Hepatocyte (in vitro differentiated cells): ENCODE measurements at regions not wholly inside any gene's neighbourhood (a gene's known extent, or its start where the extent isn't known, plus 50 kb on each side); places are given as distances from the start of the nearest gene placed in this dataset.

Experiments used
- DNase-seq: peaks from one replicate; pipeline ENCODE4 v3.0.0-alpha.2; 2016; ENCODE audit warnings: low spot score
- H2AFZ ChIP-seq: fragments of 200-600 bp; sonication (generic); 2 replicates; pipeline ENCODE4 v1.6.0; 2016; ENCODE audit warnings: antibody characterized with exemption, mild to moderate bottlenecking
- H3K27ac ChIP-seq: fragments of 200-600 bp; sonication (generic); 2 replicates; pipeline ENCODE4 v1.5.1; 2016; ENCODE audit warnings: mild to moderate bottlenecking
- H3K27me3 ChIP-seq: fragments of 200-600 bp; sonication (generic); 2 replicates; pipeline ENCODE4 v1.6.1; 2016
- H3K36me3 ChIP-seq: fragments of 200-600 bp; sonication (generic); replicated peaks from 2 replicates; pipeline ENCODE4 v1.5.1; 2016; ENCODE audit warnings: low read depth; ENCODE audit not compliant: insufficient read depth
- H3K4me1 ChIP-seq: fragments of 200-600 bp; sonication (generic); 2 replicates; pipeline ENCODE4 v1.5.1; 2016; ENCODE audit warnings: mild to moderate bottlenecking, moderate library complexity; ENCODE audit not compliant: insufficient read depth
- H3K4me2 ChIP-seq: fragments of 200-600 bp; sonication (generic); 2 replicates; pipeline ENCODE4 v1.6.0; 2016
- H3K4me3 ChIP-seq: fragments of 200-600 bp; sonication (generic); 2 replicates; pipeline ENCODE4 v1.5.1; 2016; ENCODE audit warnings: mild to moderate bottlenecking
- H3K79me2 ChIP-seq: fragments of 200-600 bp; sonication (generic); 2 replicates; pipeline ENCODE4 v1.6.0; 2017; ENCODE audit warnings: mild to moderate bottlenecking
- H3K9me2 ChIP-seq: fragments of 200-600 bp; sonication (generic); replicated peaks from 2 replicates; pipeline ENCODE4 v1.6.0; 2017; ENCODE audit warnings: mild to moderate bottlenecking; ENCODE audit not compliant: insufficient read depth
- H3K9me3 ChIP-seq: fragments of 200-600 bp; sonication (generic); 2 replicates; pipeline ENCODE4 v1.5.1; 2016; ENCODE audit warnings: low read depth, mild to moderate bottlenecking
- H4K20me1 ChIP-seq: fragments of 200-600 bp; sonication (generic); 2 replicates; pipeline ENCODE4 v1.6.0; 2016; ENCODE audit warnings: mild to moderate bottlenecking; ENCODE audit not compliant: insufficient read depth, poor library complexity, severe bottlenecking
- EZH2 ChIP-seq: fragments of 200-600 bp; sonication (generic); IDR thresholded peaks from 2 replicates; pipeline ENCODE4 v1.6.1; 2016; ENCODE audit warnings: antibody characterized with exemption, mild to moderate bottlenecking, borderline replicate concordance
- EZH2phosphoT487 ChIP-seq: fragments of 200-600 bp; sonication (generic); IDR thresholded peaks from one replicate; pipeline ENCODE4 v1.6.1; 2018; ENCODE audit warnings: antibody characterized with exemption, mild to moderate bottlenecking, low read depth, moderate library complexity; ENCODE audit not compliant: unreplicated experiment, severe bottlenecking
- WGBS: methylation state at CpG from one replicate; pipeline ENCODE4 v1.1.6; 2016; ENCODE audit warnings: low lambda C conversion rate; ENCODE audit errors: missing lambda C conversion rate; 5-methylcytosine and 5-hydroxymethylcytosine counted together
- TF ChIP-seq, protein P1 (sequence below): fragments of 200-600 bp; sonication (generic); IDR thresholded peaks from 2 replicates; pipeline ENCODE4 v1.5.1; 2016; ENCODE audit warnings: antibody characterized with exemption, mild to moderate bottlenecking; ENCODE audit not compliant: poor library complexity

GRCh38 chr6:110532431-110532830 lies 56.0 kb upstream of the SLC22A16 start:
- Histone ChIP-seq H3K79me2 (no peaks in the 10 kb centered on the region), H3K9me3 (no peaks in the 10 kb centered on the region), H3K27me3 (no peaks in the 10 kb centered on the region), H3K27ac (peak overlapping the region; percentile 66), H3K36me3 (no peaks in the 10 kb centered on the region), H4K20me1 (no peaks in the 10 kb centered on the region), H3K4me1 (peaks cover 24% of the 10 kb centered on the region), H3K4me2 (no peak overlapping the region), H2AFZ (no peak overlapping the region), H3K9me2 (no peaks in the 10 kb centered on the region), H3K4me3 (no peak overlapping the region)
- no peak for DNase-seq
- no peak for TF ChIP-seq EZH2phosphoT487
- TF ChIP-seq, protein P1, sequence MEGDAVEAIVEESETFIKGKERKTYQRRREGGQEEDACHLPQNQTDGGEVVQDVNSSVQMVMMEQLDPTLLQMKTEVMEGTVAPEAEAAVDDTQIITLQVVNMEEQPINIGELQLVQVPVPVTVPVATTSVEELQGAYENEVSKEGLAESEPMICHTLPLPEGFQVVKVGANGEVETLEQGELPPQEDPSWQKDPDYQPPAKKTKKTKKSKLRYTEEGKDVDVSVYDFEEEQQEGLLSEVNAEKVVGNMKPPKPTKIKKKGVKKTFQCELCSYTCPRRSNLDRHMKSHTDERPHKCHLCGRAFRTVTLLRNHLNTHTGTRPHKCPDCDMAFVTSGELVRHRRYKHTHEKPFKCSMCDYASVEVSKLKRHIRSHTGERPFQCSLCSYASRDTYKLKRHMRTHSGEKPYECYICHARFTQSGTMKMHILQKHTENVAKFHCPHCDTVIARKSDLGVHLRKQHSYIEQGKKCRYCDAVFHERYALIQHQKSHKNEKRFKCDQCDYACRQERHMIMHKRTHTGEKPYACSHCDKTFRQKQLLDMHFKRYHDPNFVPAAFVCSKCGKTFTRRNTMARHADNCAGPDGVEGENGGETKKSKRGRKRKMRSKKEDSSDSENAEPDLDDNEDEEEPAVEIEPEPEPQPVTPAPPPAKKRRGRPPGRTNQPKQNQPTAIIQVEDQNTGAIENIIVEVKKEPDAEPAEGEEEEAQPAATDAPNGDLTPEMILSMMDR, result no peak
- TF ChIP-seq EZH2, result no peak
- WGBS, result 32% methylated on average over 1 of the region's 1 CpG

GRCh38 chr6:110530671-110531070 lies 54.3 kb upstream of the SLC22A16 start:
- TF ChIP-seq EZH2 (no peak), EZH2phosphoT487 (no peak)
- TF ChIP-seq, protein P1, result no peak
- H3K36me3 ChIP-seq, result no peaks in the 10 kb centered on the region
- no peaks in the 10 kb centered on the region for H4K20me1 ChIP-seq
- no peak overlapping the region for H3K27ac ChIP-seq
- no peaks in the 10 kb centered on the region for H3K9me2 ChIP-seq
- H3K4me2 ChIP-seq, result no peak overlapping the region
- no peak overlapping the region for H2AFZ ChIP-seq
- DNase-seq, result no peak
- H3K9me3 ChIP-seq, result no peaks in the 10 kb centered on the region
- H3K79me2 ChIP-seq, result no peaks in the 10 kb centered on the region
- 79% methylated on average over 2 of the region's 2 CpGs for WGBS
- H3K27me3 ChIP-seq, result no peaks in the 10 kb centered on the region
- peaks cover 15% of the 10 kb centered on the region for H3K4me1 ChIP-seq
- no peak overlapping the region for H3K4me3 ChIP-seq

DNA sequence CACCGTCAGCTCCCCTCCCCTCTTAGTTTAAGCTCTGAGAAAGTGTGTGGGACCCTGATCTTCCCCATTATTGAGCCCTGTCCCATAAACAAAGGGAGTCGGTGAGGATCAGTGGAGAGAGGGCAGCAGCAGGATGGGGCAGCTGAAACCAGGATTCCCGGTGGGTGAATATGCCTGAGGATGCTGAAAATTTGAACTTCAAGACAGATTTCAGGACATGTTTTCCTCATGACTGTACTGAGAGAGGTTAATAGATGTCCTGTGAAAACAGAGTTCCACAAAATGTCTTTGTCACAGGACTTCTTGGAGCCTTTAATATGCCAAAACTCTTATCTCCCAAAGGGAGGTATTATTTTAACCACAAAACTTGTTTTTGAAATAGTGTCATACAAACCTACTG lies 53.5 kb upstream of the SLC22A16 start:
- no peaks in the 10 kb centered on the region for H3K79me2 ChIP-seq
- no peaks in the 10 kb centered on the region for H4K20me1 ChIP-seq
- H3K9me3 ChIP-seq, result no peaks in the 10 kb centered on the region
- 87% methylated on average over 3 of the region's 3 CpGs for WGBS
- no peak overlapping the region for H3K4me2 ChIP-seq
- TF ChIP-seq EZH2phosphoT487, result no peak
- TF ChIP-seq EZH2, result no peak
- TF ChIP-seq, protein P1, result no peak
- no peaks in the 10 kb centered on the region for H3K9me2 ChIP-seq
- DNase-seq, result no peak
- H2AFZ ChIP-seq, result no peak overlapping the region
- H3K4me1 ChIP-seq, result peaks cover 15% of the 10 kb centered on the region
- H3K36me3 ChIP-seq, result no peaks in the 10 kb centered on the region
- H3K4me3 ChIP-seq, result no peak overlapping the region
- no peaks in the 10 kb centered on the region for H3K27me3 ChIP-seq
- H3K27ac ChIP-seq, result no peak overlapping the region

DNA sequence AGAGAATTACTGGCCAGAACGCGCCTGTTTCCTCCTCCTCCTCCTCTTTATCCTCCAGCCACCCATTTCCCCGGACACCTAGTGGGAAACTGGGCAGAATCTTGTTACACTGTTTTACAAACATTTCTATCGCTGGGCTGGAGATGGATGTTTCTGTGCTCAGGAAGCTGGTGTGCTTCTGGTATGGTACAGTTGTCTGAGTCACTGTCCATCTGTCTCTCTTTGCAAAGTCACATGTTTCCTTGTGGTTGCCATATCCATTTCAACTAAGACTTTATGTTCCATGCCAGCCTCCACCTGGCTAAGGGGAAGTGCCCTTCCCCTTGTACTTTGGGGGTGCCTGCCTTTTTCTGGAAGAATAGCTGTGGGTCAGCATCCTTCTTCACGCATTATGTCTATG lies 52.9 kb upstream of the SLC22A16 start:
- no peak for DNase-seq
- no peaks in the 10 kb centered on the region for H4K20me1 ChIP-seq
- H3K27me3 ChIP-seq, result no peaks in the 10 kb centered on the region
- 75% methylated on average over 5 of the region's 5 CpGs for WGBS
- H3K9me3 ChIP-seq, result no peaks in the 10 kb centered on the region
- H3K27ac ChIP-seq, result peak overlapping the region; percentile 4
- H3K4me2 ChIP-seq, result no peak overlapping the region
- peak overlapping the region; percentile 15 for H2AFZ ChIP-seq
- no peaks in the 10 kb centered on the region for H3K79me2 ChIP-seq
- H3K4me3 ChIP-seq, result no peak overlapping the region
- H3K4me1 ChIP-seq, result peaks cover 15% of the 10 kb centered on the region
- no peaks in the 10 kb centered on the region for H3K36me3 ChIP-seq
- TF ChIP-seq EZH2 (no peak), EZH2phosphoT487 (no peak)
- TF ChIP-seq, protein P1, result no peak
- no peaks in the 10 kb centered on the region for H3K9me2 ChIP-seq
